Esophagus squamous epithelium (tissue), 5 donors: ENCODE measurements at regions not wholly inside any gene's neighbourhood (a gene's known extent, or its start where the extent isn't known, plus 50 kb on each side); places are given as distances from the start of the nearest gene placed in this dataset.

Experiments
- DNase-seq: peaks from one replicate; lab custom pipeline; 2025; lab: John Stamatoyannopoulos, UW
- H3K27ac ChIP-seq, 4 donors: fragments of 200-600 bp; sonication (generic); one replicate each; pipeline ENCODE4 v1.5.1; 2016 to 2019; ENCODE audit warnings: mild to moderate bottlenecking in 1 of 4
- H3K27me3 ChIP-seq, 4 donors: fragments of 200-600 bp; sonication (generic); 1 replicate in 3 of 4; 2 replicates in 1 of 4; pipeline versions ENCODE4 v1.5.1 to v1.6.0; 2017 to 2021; ENCODE audit warnings: antibody characterized with exemption in 1 of 4
- H3K36me3 ChIP-seq, 3 donors: fragments of 200-600 bp; sonication (generic); one replicate each; pipeline ENCODE4 v1.5.1; 2016 to 2019
- H3K4me1 ChIP-seq, 3 donors: fragments of 200-600 bp; sonication (generic); one replicate each; pipeline ENCODE4 v1.5.1; 2017 to 2019
- H3K4me3 ChIP-seq, 4 donors: fragments of 200-600 bp; sonication (generic); 1 replicate in 3 of 4; 2 replicates in 1 of 4; pipeline ENCODE4 v1.5.1; 2016 to 2019; ENCODE audit warnings: mild to moderate bottlenecking in 2 of 4, moderate library complexity in 1 of 4
- H3K9me3 ChIP-seq, 3 donors: fragments of 200-600 bp; sonication (generic); one replicate each; pipeline ENCODE4 v1.5.1; 2016 to 2019
- POLR2A ChIP-seq, 4 donors: fragments of 450-650 bp; IDR thresholded peaks; one replicate each; pipeline ENCODE4 v1.6.1; 2017; ENCODE audit warnings: antibody characterized with exemption in 4 of 4, mild to moderate bottlenecking in 4 of 4, moderate library complexity in 3 of 4
- WGBS, 2 donors: methylation state at CpG; one replicate each; pipeline ENCODE4 v1.1.5; 2018; 5-methylcytosine and 5-hydroxymethylcytosine counted together
- intact Hi-C: fragments of 100-400 bp; cut with DNase I; formaldehyde crosslinking; loops from one replicate; pipeline ENCODE4 v1.15.0; 2022
- TF ChIP-seq, protein P1 (sequence below), 6 experiments: fragments of 450-650 bp in 4 of 6; fragments of 200-600 bp in 2 of 6; sonication (generic) in 2 of 6; IDR thresholded peaks; one replicate each; pipeline ENCODE4 v1.5.1; 2016 to 2019; ENCODE audit warnings: antibody characterized with exemption in 6 of 6, mild to moderate bottlenecking in 4 of 6, moderate library complexity in 4 of 6
- donor health status: DM: yes; HTN: yes; CAD: no.

DNA sequence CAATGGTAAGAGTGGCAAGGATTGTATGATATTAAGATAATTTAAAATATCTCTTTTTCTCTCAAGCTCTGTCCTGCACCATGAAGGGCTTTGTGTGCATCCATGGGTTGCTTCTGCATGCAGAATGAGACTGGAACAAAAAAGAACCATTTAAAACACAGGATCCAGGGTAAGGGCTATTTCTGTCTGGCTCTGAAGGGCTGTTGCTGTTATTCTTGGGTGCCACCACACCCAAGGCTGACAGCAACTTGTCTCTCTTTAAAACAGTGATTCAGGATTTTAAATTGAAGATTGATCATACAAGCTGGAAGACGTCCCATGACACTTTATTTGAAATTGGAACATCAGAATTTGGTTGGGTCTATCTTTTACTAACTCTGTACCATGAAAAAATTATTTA, 268.8 kb upstream of the CNTN3 start:
- WGBS, 2 donors = 50 to 82% methylated on average over 1 of the region's 1 CpG
- Histone ChIP-seq H3K4me3 (no peak overlapping the region), H3K36me3 (no peaks in the 10 kb centered on the region), H3K9me3 (no peaks in the 10 kb centered on the region), H3K27ac (no peak overlapping the region), H3K4me1 (no peaks in the 10 kb centered on the region), H3K27me3 (no peaks in the 10 kb centered on the region)
- intact Hi-C loops = no loop called here
- DNase-seq = no peak
- TF ChIP-seq, protein P1, sequence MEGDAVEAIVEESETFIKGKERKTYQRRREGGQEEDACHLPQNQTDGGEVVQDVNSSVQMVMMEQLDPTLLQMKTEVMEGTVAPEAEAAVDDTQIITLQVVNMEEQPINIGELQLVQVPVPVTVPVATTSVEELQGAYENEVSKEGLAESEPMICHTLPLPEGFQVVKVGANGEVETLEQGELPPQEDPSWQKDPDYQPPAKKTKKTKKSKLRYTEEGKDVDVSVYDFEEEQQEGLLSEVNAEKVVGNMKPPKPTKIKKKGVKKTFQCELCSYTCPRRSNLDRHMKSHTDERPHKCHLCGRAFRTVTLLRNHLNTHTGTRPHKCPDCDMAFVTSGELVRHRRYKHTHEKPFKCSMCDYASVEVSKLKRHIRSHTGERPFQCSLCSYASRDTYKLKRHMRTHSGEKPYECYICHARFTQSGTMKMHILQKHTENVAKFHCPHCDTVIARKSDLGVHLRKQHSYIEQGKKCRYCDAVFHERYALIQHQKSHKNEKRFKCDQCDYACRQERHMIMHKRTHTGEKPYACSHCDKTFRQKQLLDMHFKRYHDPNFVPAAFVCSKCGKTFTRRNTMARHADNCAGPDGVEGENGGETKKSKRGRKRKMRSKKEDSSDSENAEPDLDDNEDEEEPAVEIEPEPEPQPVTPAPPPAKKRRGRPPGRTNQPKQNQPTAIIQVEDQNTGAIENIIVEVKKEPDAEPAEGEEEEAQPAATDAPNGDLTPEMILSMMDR (IDR thresholded peaks at IDR 0.05) = no peak
- no peak for TF ChIP-seq POLR2A (IDR thresholded peaks at IDR 0.05)

DNA sequence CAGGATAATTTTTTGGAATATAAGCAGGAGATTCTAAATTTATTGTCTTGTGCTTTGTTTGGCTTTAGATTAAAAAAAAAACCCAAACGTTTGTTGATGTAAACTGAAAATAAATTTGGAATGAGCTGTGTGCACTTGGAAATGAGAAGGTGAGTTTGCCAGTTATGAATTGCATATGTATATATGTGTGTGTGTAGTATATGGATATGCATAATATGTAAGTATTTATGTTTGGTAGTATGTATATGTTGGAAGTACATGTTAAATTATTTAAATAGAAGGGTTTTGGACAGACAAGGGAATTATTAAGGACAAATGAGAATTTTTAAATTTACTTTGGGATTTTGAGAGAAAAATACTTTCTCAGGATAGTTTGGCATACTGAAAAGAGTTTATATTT, 265.8 kb upstream of the CNTN3 start:
- no peaks in the 10 kb centered on the region for H3K27me3 ChIP-seq
- peaks cover 0 to 6% (median 0%) of the 10 kb centered on the region in 3 donors for H3K9me3 ChIP-seq
- no peak overlapping the region for H3K27ac ChIP-seq
- WGBS, 2 donors = 21 to 35% methylated on average over 1 of the region's 1 CpG
- H3K4me1 ChIP-seq = no peaks in the 10 kb centered on the region
- intact Hi-C loops = no loop called here
- no peak for TF ChIP-seq POLR2A (IDR thresholded peaks at IDR 0.05)
- TF ChIP-seq, protein P1 (IDR thresholded peaks at IDR 0.05) = no peak
- no peak for DNase-seq
- no peak overlapping the region for H3K4me3 ChIP-seq
- no peaks in the 10 kb centered on the region for H3K36me3 ChIP-seq

DNA sequence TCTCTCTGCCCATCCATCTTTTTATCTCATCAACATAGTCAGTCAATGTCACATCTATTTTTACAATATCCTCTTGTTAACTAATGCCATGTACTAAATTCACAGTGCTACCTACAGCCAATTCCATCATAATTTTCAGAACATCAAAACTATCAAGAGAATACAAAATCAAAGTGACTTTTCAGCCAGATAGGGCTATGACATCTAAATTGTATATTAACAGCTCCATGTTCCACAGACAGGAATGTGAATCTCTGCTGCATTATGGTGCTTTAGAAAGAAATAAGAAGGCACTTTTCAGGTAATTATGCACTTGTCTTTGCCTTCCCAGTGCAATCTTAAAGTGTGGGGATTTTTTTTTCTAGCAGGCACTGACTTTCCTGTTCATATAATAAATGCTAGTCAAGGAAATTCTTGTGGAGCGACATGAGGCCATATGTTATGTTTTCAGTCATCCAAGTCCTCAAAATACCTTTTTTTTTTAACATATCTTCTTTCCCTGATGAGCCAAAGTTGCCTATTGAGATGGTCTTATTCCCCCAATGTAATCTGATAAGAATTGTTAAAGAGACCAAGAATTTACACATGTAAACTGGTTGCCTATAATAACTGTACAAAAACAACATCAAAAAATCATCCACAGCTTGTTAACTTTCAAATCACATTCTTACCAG, 252.0 kb upstream of the CNTN3 start:
- H3K4me3 ChIP-seq = no peak overlapping the region
- TF ChIP-seq, protein P1 (IDR thresholded peaks at IDR 0.05) = no peak
- TF ChIP-seq POLR2A (IDR thresholded peaks at IDR 0.05) = no peak
- no peaks in the 10 kb centered on the region for H3K36me3 ChIP-seq
- H3K27me3 ChIP-seq = no peaks in the 10 kb centered on the region
- no peaks in the 10 kb centered on the region for H3K4me1 ChIP-seq
- intact Hi-C loops = no loop called here
- DNase-seq = no peak
- H3K27ac ChIP-seq = no peak overlapping the region
- 50 to 62% methylated on average over 1 of the region's 1 CpG for WGBS, 2 donors
- H3K9me3 ChIP-seq = no peaks in the 10 kb centered on the region

DNA sequence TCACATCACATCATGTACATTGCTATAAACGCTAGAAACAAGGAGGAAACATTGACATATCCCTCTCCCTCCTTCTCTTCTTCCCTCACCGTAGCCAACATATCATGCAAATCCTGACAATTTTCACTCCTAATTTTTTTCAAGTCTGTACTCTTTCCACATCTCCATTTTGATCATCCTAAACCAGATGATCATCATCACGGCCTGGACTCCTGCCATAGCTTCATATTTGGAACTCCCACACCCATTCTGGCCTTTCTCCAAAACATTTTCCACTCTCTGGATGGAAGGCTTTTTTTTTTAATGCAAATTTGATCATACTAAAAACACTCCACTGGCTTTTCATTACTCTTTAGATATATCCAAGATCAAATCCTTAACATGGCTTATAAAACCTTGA, 248.0 kb upstream of the CNTN3 start:
- no peaks in the 10 kb centered on the region for H3K9me3 ChIP-seq
- no peaks in the 10 kb centered on the region for H3K36me3 ChIP-seq
- 46 to 53% methylated on average over 3 of the region's 3 CpGs for WGBS, 2 donors
- intact Hi-C loops = no loop called here
- TF ChIP-seq, protein P1 (IDR thresholded peaks at IDR 0.05) = no peak
- no peak for TF ChIP-seq POLR2A (IDR thresholded peaks at IDR 0.05)
- H3K27ac ChIP-seq = no peak overlapping the region
- no peaks in the 10 kb centered on the region for H3K4me1 ChIP-seq
- H3K4me3 ChIP-seq = no peak overlapping the region
- H3K27me3 ChIP-seq = no peaks in the 10 kb centered on the region
- no peak for DNase-seq

DNA sequence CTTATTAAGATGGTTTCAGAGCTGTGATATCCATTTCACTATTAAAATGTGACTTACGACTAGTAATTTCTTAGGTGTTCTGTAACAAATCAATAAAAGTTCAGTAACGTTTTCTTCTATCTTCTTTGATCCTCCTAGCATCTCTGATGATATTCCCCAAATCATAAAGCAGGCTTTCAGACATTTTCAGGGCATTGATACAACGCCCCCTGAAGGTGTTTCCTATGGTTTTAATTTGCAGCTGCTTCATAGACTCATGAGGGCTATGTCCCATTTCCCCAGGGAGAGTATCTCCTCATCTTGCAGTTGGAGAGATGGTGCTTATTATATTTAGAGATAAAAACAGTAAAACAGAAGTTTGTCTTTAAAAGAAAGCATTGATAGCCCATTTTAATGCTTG, 246.8 kb upstream of the CNTN3 start:
- no peak for DNase-seq
- no peak for TF ChIP-seq POLR2A (IDR thresholded peaks at IDR 0.05)
- TF ChIP-seq, protein P1 (IDR thresholded peaks at IDR 0.05) = no peak
- Histone ChIP-seq H3K9me3 (no peaks in the 10 kb centered on the region), H3K36me3 (no peaks in the 10 kb centered on the region), H3K4me1 (no peaks in the 10 kb centered on the region), H3K4me3 (no peak overlapping the region), H3K27ac (no peak overlapping the region), H3K27me3 (no peaks in the 10 kb centered on the region)
- 44 to 54% methylated on average over 3 of the region's 3 CpGs for WGBS, 2 donors
- intact Hi-C loops = no loop called here
